ENCODE measurements at regions not wholly inside any gene's neighbourhood (a gene's known extent, or its start where the extent isn't known, plus 50 kb on each side); places are given as distances from the start of the nearest gene placed in this dataset.
A peak's percentile ranks its signal among the peaks of the same experiment; 100 is the strongest.

GRCh38 chr16:26198221-26198620 is 506.5 kb downstream of the HS3ST4 start:
- H3K4me1 ChIP-seq: no peaks in the 10 kb centered on the region
- H3K36me3 Mint-ChIP-seq (ENCODE audit: insufficient read depth, unreplicated experiment): no peaks in the 10 kb centered on the region
- no peaks in the 10 kb centered on the region for H3K27me3 ChIP-seq (replicated peaks; ENCODE audit: control insufficient read depth, insufficient read depth, low read length)
- no peak overlapping the region for H3K4me3 ChIP-seq (ENCODE audit: low read depth, low read length)
- no peaks in the 10 kb centered on the region for H3K36me3 ChIP-seq (ENCODE audit: control insufficient read depth, insufficient read depth, low read length)
- H3K4me3 Mint-ChIP-seq (ENCODE audit: unreplicated experiment): no peak overlapping the region
- peak in 1 of 2 experiments; percentile 34 for DNase-seq
- no peaks in the 10 kb centered on the region for H3K4me1 Mint-ChIP-seq (ENCODE audit: low read depth, unreplicated experiment)
- H3K9me3 ChIP-seq: no peaks in the 10 kb centered on the region
- peaks cover 15% of the 10 kb centered on the region for H3K9me3 Mint-ChIP-seq (ENCODE audit: unreplicated experiment)
- BruUV-seq (replicated peaks): no TSS peak
- CTCF ChIA-PET: no interaction called here
- peaks cover 3% of the 10 kb centered on the region for H3K27me3 Mint-ChIP-seq (ENCODE audit: insufficient read depth, unreplicated experiment)
- H3K27ac Mint-ChIP-seq (ENCODE audit: unreplicated experiment): no peak overlapping the region
- intact Hi-C loops (cut with micrococcal nuclease; ENCODE audit: unreplicated experiment): no loop called here
- no peak for TF ChIP-seq CTCF (IDR thresholded peaks at IDR 0.05; ENCODE audit: insufficient read depth in 1 of 2, low read depth in 1 of 2, low read length in 1 of 2, severe bottlenecking in 1 of 2, unreplicated experiment in 1 of 2)
- POLR2A ChIA-PET: no interaction called here

GRCh38 chr16:26204138-26204537 is 512.4 kb downstream of the HS3ST4 start:
- intact Hi-C loops (cut with micrococcal nuclease; ENCODE audit: unreplicated experiment): no loop called here
- BruUV-seq (replicated peaks): no TSS peak
- no peak for TF ChIP-seq CTCF (IDR thresholded peaks at IDR 0.05; ENCODE audit: insufficient read depth in 1 of 2, low read depth in 1 of 2, low read length in 1 of 2, severe bottlenecking in 1 of 2, unreplicated experiment in 1 of 2)
- no peaks in the 10 kb centered on the region for H3K9me3 ChIP-seq
- no peaks in the 10 kb centered on the region for H3K4me1 Mint-ChIP-seq (ENCODE audit: low read depth, unreplicated experiment)
- ChIA-PET CTCF (no interaction called here), POLR2A (no interaction called here)
- no peaks in the 10 kb centered on the region for H3K4me1 ChIP-seq
- H3K27ac Mint-ChIP-seq (ENCODE audit: unreplicated experiment): no peak overlapping the region
- H3K36me3 Mint-ChIP-seq (ENCODE audit: insufficient read depth, unreplicated experiment): no peaks in the 10 kb centered on the region
- no peaks in the 10 kb centered on the region for H3K36me3 ChIP-seq (ENCODE audit: control insufficient read depth, insufficient read depth, low read length)
- no peaks in the 10 kb centered on the region for H3K9me3 Mint-ChIP-seq (ENCODE audit: unreplicated experiment)
- H3K27me3 ChIP-seq (replicated peaks; ENCODE audit: control insufficient read depth, insufficient read depth, low read length): no peaks in the 10 kb centered on the region
- H3K4me3 ChIP-seq (ENCODE audit: low read depth, low read length): no peak overlapping the region
- no peaks in the 10 kb centered on the region for H3K27me3 Mint-ChIP-seq (ENCODE audit: insufficient read depth, unreplicated experiment)
- no peak overlapping the region for H3K4me3 Mint-ChIP-seq (ENCODE audit: unreplicated experiment)
- DNase-seq: no peak

- Histone ChIP-seq H3K4me3 (ENCODE audit: low read depth, low read length) (no peak overlapping the region), H3K9me3 (no peaks in the 10 kb centered on the region), H3K4me1 (no peaks in the 10 kb centered on the region), H3K36me3 (ENCODE audit: control insufficient read depth, insufficient read depth, low read length) (no peaks in the 10 kb centered on the region), H3K27me3 (replicated peaks; ENCODE audit: control insufficient read depth, insufficient read depth, low read length) (no peaks in the 10 kb centered on the region)
- no TSS peak for BruUV-seq (replicated peaks)
- ChIA-PET POLR2A (no interaction called here), CTCF (no interaction called here)
- intact Hi-C loops (cut with micrococcal nuclease; ENCODE audit: unreplicated experiment): no loop called here
- Mint-ChIP-seq H3K9me3 (ENCODE audit: unreplicated experiment) (peaks cover 14% of the 10 kb centered on the region), H3K4me3 (ENCODE audit: unreplicated experiment) (no peak overlapping the region), H3K36me3 (ENCODE audit: insufficient read depth, unreplicated experiment) (no peaks in the 10 kb centered on the region), H3K27me3 (ENCODE audit: insufficient read depth, unreplicated experiment) (no peaks in the 10 kb centered on the region), H3K4me1 (ENCODE audit: low read depth, unreplicated experiment) (no peaks in the 10 kb centered on the region), H3K27ac (ENCODE audit: unreplicated experiment) (no peak overlapping the region)
- no peak for DNase-seq
- no peak for TF ChIP-seq CTCF (IDR thresholded peaks at IDR 0.05; ENCODE audit: insufficient read depth in 1 of 2, low read depth in 1 of 2, low read length in 1 of 2, severe bottlenecking in 1 of 2, unreplicated experiment in 1 of 2)
Measured at GRCh38 chr16:26211542-26211941, 519.8 kb downstream of the HS3ST4 start.
